T-cell (primary cell): ENCODE measurements at regions not wholly inside any gene's neighbourhood (a gene's known extent, or its start where the extent isn't known, plus 50 kb on each side); places are given as distances from the start of the nearest gene placed in this dataset.

ENCODE experiments used
- ATAC-seq, 4 experiments: fragments of 200-7000 bp in 3 of 4; fragments of 150-1000 bp in 1 of 4; cut with Tn5 transposase; replicated peaks in 1 of 4; 1 replicate in 3 of 4; 2 replicates in 1 of 4; pipeline ENCODE4 v1.10.0; 2021; ENCODE audit warnings: moderate library complexity in 3 of 4, mild to moderate bottlenecking in 2 of 4, moderate number of reproducible peaks in 1 of 4
- CTCF ChIA-PET, 2 donors: fragments of 300-600 bp; sonication (Branson Sonifier 250); formaldehyde crosslinking; loops; one replicate each; lab custom pipeline; 2022; ENCODE audit warnings: antibody characterized with exemption in 2 of 2; lab: Charles Lee
- POLR2A ChIA-PET, 2 donors: fragments of 300-600 bp; sonication (Branson Sonifier 250); formaldehyde crosslinking; loops; one replicate each; lab custom pipeline; 2022; ENCODE audit warnings: antibody characterized with exemption in 2 of 2; lab: Charles Lee
- DNase-seq, 35 experiments: peaks; one replicate each; pipeline versions ENCODE4 v3.0.0 to v3.0.0-alpha.2; 2013 to 2023
- H3K27ac ChIP-seq: one replicate; pipeline ENCODE4 v1.5.1; 2013; ENCODE audit warnings: low read length
- H3K27me3 ChIP-seq, 2 experiments: replicated peaks in 1 of 2; 1 replicate in 1 of 2; 2 replicates in 1 of 2; pipeline versions ENCODE4 v1.6.1 to v1.7.0; 2013; ENCODE audit warnings: low read length in 1 of 2, mixed read lengths in 1 of 2; ENCODE audit not compliant: control insufficient read depth in 2 of 2, insufficient read depth in 2 of 2; ENCODE audit errors: extremely low read depth in 1 of 2
- H3K36me3 ChIP-seq, 2 donors: 1 replicate in 1 of 2; 2 replicates in 1 of 2; pipeline versions ENCODE4 v1.6.1 to v1.7.0; 2013; ENCODE audit warnings: low read length in 1 of 2; ENCODE audit not compliant: control insufficient read depth in 2 of 2, insufficient read depth in 1 of 2; ENCODE audit errors: extremely low read depth in 1 of 2
- H3K4me1 ChIP-seq, 2 experiments: 1 replicate in 1 of 2; 2 replicates in 1 of 2; pipeline versions ENCODE4 v1.6.1 to v1.7.0; 2013; ENCODE audit warnings: low read length in 2 of 2, mixed read lengths in 1 of 2; ENCODE audit not compliant: insufficient read depth in 2 of 2, control insufficient read depth in 1 of 2; ENCODE audit errors: extremely low read depth in 1 of 2
- H3K4me3 ChIP-seq, 2 donors: 1 replicate in 1 of 2; 2 replicates in 1 of 2; pipeline versions ENCODE4 v1.5.1 to v1.7.0; 2013; ENCODE audit warnings: mild to moderate bottlenecking in 2 of 2, low read length in 1 of 2, moderate library complexity in 1 of 2; ENCODE audit not compliant: control insufficient read depth in 1 of 2; ENCODE audit errors: extremely low read depth in 1 of 2
- H3K9me3 ChIP-seq: 2 replicates; pipeline ENCODE4 v1.7.0; 2013
- H3K27ac Mint-ChIP-seq, 2 donors: one replicate each; pipeline ENCODE4 v1.8.0; 2020 to 2021; ENCODE audit warnings: mild to moderate bottlenecking in 2 of 2, mixed read lengths in 2 of 2
- H3K27me3 Mint-ChIP-seq, 2 donors: one replicate each; pipeline ENCODE4 v1.8.0; 2021 to 2022; ENCODE audit warnings: mixed read lengths in 2 of 2
- H3K36me3 Mint-ChIP-seq: one replicate; pipeline ENCODE4 v1.8.0; 2021; ENCODE audit warnings: mixed read lengths
- H3K4me1 Mint-ChIP-seq, 3 donors: one replicate each; pipeline ENCODE4 v1.8.0; 2020 to 2022; ENCODE audit warnings: mixed read lengths in 3 of 3, mild to moderate bottlenecking in 1 of 3
- H3K4me3 Mint-ChIP-seq, 3 donors: one replicate each; pipeline ENCODE4 v1.8.0; 2020 to 2022; ENCODE audit warnings: mild to moderate bottlenecking in 3 of 3, mixed read lengths in 3 of 3, moderate library complexity in 3 of 3
- H3K9me3 Mint-ChIP-seq, 3 donors: one replicate each; pipeline ENCODE4 v1.8.0; 2020 to 2022; ENCODE audit warnings: mixed read lengths in 3 of 3
- WGBS: methylation state at CpG from one replicate; pipeline ENCODE4 v1.1.5; 2013; ENCODE audit warnings: missing lambda C conversion rate; ENCODE audit not compliant: insufficient coverage; 5-methylcytosine and 5-hydroxymethylcytosine counted together

DNA sequence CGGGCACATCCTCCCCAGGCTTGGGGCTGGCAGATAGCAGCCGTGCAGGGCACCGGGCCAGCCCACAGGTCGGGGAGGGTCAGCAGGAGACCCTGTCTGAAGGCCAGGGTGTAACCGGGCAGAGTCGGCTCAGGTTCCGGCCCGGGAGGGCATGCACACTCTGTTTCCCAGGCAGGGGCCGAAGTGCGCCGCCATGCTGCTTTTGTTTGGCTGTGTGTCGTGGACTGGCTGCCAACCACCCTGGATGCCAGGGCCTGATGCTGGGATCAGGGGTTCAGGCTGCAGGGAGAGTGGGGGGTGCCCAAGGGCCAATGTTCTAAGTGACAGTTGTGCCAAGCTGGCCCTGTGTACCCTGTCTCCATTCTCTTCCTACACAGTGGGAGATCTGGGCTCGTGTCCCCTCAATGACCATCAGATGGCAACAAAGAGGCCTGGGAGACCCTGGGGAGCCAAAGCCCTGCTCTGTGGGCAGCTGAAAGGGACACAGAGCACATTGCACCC lies 120.9 kb upstream of the B3GAT1 start:
- no peaks in the 10 kb centered on the region for H3K36me3 ChIP-seq
- ChIA-PET POLR2A (no interaction called here), CTCF (no interaction called here)
- H3K36me3 Mint-ChIP-seq, result no peaks in the 10 kb centered on the region
- 84% methylated on average over 13 of the region's 13 CpGs for WGBS
- H3K9me3 ChIP-seq, result no peaks in the 10 kb centered on the region
- H3K4me3 ChIP-seq, result no peak overlapping the region
- no peak for DNase-seq
- H3K27me3 ChIP-seq, result peaks cover 2 to 34% of the 10 kb centered on the region in 2 experiments
- H3K4me1 ChIP-seq, result no peaks in the 10 kb centered on the region
- no peak overlapping the region for H3K4me3 Mint-ChIP-seq
- peaks cover 0 to 4% (median 4%) of the 10 kb centered on the region in 3 donors for H3K4me1 Mint-ChIP-seq
- no peak overlapping the region for H3K27ac Mint-ChIP-seq
- no peak for ATAC-seq
- no peak overlapping the region for H3K27ac ChIP-seq
- H3K27me3 Mint-ChIP-seq, result peaks cover 22 to 27% of the 10 kb centered on the region in 2 donors
- H3K9me3 Mint-ChIP-seq, result no peaks in the 10 kb centered on the region

DNA sequence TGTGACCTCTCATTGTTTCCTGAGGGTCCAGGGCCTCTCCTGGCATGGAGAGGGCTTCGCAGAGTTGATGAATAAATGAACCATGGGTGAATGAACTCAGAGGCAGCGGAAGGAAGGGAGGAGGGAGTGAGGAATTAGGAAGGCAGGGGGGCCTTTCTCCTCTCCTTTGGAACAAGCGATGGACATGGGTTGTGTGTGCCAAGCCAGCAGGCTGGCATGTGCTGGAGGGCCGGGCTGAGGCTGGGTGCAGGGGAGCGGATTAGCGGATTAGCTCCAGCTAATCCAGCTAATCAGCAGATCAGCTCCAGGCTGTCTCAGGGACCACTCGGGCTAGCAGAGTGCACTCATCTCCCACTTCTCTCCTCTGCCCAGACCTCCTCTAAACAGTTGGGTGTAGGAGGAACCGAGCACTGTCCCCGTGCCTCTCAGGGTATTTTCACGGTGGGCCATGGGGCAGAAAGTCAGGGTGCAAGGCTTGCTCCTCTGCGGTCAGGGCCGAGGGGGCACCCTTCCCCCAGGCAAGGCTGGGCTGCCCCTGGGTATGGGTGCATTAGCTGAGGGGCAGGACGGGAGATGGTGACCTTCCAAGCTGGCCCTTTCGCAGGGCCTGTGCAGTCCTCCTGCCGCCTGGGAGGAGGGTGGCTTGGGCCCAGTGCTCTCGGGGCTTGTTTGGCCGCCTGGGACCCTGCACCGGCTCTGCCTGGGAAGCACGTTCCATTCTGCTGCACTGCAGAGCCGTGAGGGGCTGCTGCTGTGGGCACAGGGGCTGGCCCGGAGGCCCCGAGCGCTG lies 120.3 kb upstream of the B3GAT1 start:
- 88% methylated on average over 16 of the region's 23 CpGs for WGBS
- H3K4me1 Mint-ChIP-seq, result peaks cover 0 to 4% (median 4%) of the 10 kb centered on the region in 3 donors

DNA sequence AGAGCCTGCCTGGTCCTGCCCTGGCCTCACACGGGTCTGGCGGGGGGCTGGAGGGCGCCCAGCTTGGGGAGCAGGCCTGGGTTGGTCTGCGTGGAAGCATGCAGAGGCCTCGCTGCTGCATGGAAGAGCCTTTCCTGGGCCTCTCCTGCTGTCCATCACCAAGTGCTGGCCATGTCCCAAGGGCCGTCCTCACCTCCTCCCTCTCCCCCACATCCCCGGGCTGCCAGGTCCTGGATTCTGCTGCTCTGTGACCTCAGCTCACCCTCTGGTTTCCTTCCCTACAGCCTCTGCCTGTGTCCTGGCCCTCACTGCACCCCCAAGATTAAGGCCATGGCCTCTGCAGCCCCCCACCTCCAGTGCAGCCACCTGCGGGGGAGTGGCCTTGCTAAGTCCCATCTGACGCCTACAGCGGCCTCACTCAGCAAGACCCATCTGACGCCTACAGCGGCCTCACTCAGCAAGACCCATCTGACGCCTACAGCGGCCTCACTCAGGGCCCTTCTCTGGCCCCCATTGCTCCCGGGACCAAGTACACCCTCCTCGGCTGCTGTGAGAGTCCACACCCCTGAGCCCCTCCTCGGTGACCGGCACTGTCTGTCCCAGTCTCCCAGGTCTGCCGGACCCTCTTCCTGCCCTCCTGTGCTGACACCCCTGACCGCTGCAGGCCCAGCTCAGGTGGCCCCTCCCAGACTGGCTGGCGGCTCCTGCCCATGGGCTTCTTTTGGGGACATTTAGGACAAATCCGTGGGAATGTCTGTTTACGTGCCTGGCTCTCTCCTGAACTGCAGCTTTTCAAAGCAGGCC lies 119.5 kb upstream of the B3GAT1 start:
- POLR2A ChIA-PET, result no interaction called here
- peaks cover 0 to 2% (median 1%) of the 10 kb centered on the region in 3 donors for H3K4me1 Mint-ChIP-seq
- ATAC-seq (no peak), DNase-seq (peak in 1 of 35 experiments; percentile 12)
- Histone ChIP-seq H3K27me3 (peaks cover 2 to 28% of the 10 kb centered on the region in 2 experiments), H3K4me1 (no peaks in the 10 kb centered on the region), H3K36me3 (no peaks in the 10 kb centered on the region), H3K9me3 (no peaks in the 10 kb centered on the region), H3K27ac (no peak overlapping the region), H3K4me3 (no peak overlapping the region)
- peaks cover 17 to 19% of the 10 kb centered on the region in 2 donors for H3K27me3 Mint-ChIP-seq
- no peaks in the 10 kb centered on the region for H3K9me3 Mint-ChIP-seq
- H3K4me3 Mint-ChIP-seq, result no peak overlapping the region
- 82% methylated on average over 19 of the region's 23 CpGs for WGBS
- no peak overlapping the region for H3K27ac Mint-ChIP-seq
- no peaks in the 10 kb centered on the region for H3K36me3 Mint-ChIP-seq
- CTCF ChIA-PET, result no interaction called here

More for the DNA sequence above, 120.3 kb upstream of the B3GAT1 start:
- Mint-ChIP-seq H3K4me3 (no peak overlapping the region), H3K9me3 (no peaks in the 10 kb centered on the region), H3K27me3 (peaks cover 17 to 22% of the 10 kb centered on the region in 2 donors), H3K27ac (no peak overlapping the region), H3K36me3 (no peaks in the 10 kb centered on the region)
- Histone ChIP-seq H3K4me3 (no peak overlapping the region), H3K4me1 (no peaks in the 10 kb centered on the region), H3K9me3 (no peaks in the 10 kb centered on the region), H3K27ac (no peak overlapping the region), H3K36me3 (no peaks in the 10 kb centered on the region), H3K27me3 (peaks cover 2 to 33% of the 10 kb centered on the region in 2 experiments)
- peak in 1 of 35 experiments; percentile 15 for DNase-seq
- CTCF ChIA-PET, result no interaction called here
- POLR2A ChIA-PET, result no interaction called here
- ATAC-seq, result no peak

DNA sequence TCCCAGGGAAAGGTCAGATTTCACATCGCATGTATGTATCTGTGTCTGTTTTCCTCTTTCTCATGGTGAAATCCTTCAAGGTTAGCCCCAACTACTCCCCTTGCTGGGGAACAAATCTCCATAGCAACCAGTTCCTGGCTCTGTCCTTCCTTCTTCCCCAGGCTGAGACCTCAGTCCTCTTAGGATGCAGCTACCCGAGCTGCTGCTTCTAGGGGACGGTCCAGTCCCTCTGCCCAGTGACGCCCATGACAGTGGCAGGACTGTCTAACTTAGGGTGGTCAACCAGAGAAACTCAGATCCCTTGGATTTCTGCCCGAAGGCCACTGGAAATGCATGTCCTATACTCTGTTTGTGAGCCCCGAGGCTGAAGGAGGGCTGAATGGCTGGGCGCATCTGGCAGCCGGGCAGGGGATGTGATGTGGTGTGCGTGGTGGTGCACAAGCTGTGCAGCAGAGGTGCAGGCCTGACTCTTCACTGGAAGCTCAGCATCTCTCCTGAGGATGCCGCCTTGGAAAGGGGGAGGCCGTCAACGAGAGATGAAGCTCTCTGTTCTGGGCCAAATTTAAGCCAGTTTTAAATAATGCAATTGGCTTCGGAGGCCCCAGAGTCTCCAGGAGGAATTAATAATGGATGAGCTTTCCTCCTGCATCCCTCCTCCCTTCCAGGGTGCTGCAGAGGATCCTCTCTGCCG lies 118.7 kb upstream of the B3GAT1 start:
- ATAC-seq (no peak), DNase-seq (peak in 1 of 35 experiments; percentile 13)
- Histone ChIP-seq H3K9me3 (no peaks in the 10 kb centered on the region), H3K36me3 (no peaks in the 10 kb centered on the region), H3K4me1 (no peaks in the 10 kb centered on the region), H3K27me3 (peaks cover 2 to 22% of the 10 kb centered on the region in 2 experiments), H3K4me3 (no peak overlapping the region), H3K27ac (no peak overlapping the region)
- H3K27ac Mint-ChIP-seq, result no peak overlapping the region
- no peaks in the 10 kb centered on the region for H3K36me3 Mint-ChIP-seq
- POLR2A ChIA-PET, result no interaction called here
- no peak overlapping the region for H3K4me3 Mint-ChIP-seq
- no peaks in the 10 kb centered on the region for H3K9me3 Mint-ChIP-seq
- 77% methylated on average over 9 of the region's 14 CpGs for WGBS
- CTCF ChIA-PET, result no interaction called here
- H3K27me3 Mint-ChIP-seq, result peaks cover 13 to 17% of the 10 kb centered on the region in 2 donors
- H3K4me1 Mint-ChIP-seq, result no peaks in the 10 kb centered on the region

DNA sequence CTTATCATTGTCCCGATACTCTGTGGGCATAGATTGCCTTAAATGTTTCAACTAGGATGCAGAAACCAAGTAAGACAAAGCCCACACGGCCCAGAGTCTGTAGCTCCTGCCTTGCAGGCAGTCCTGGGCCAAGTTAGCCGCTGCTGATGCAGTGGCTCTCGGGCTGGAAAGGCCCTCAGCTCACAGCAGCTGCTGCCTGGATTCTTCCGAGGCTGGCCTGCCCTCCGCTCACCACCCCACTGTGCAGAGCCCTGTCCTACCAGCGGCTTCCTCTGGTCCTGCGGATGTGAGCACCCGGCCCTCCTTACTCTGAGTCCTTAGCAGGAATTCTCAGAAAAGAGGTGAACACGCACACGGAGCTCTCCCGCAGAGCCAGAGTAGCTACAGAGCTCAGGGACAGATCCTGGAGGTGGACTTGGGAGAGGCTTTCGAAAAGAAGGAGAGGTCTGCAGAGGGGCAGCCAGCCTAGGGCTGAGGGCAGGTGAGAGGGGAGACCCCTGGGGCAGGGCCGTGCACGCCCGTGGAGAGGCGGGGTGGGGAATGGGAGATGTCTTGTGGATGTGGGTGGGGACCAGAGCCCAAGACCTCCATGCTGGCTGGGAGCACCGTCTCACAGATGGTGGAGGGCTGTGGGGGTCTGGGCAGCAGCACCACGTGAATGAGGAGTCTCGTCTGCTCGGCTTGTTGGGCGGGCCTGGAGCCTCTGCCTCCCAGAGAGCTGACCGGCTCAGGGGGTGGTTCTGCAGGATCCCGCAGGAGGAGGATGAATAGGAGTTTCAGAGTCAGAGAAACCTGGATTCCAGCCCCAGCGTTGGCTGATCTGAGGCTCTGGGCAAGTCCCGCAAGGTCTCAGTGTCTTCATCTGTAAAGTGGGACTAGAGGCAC lies 117.4 kb upstream of the B3GAT1 start:
- H3K27me3 ChIP-seq, result peaks cover 2 to 12% of the 10 kb centered on the region in 2 experiments
- no peaks in the 10 kb centered on the region for H3K9me3 ChIP-seq
- H3K4me3 ChIP-seq, result no peak overlapping the region
- CTCF ChIA-PET, result no interaction called here
- Mint-ChIP-seq H3K27me3 (peaks cover 0 to 8% of the 10 kb centered on the region in 2 donors), H3K4me3 (no peak overlapping the region), H3K4me1 (no peaks in the 10 kb centered on the region), H3K27ac (no peak overlapping the region), H3K9me3 (no peaks in the 10 kb centered on the region), H3K36me3 (no peaks in the 10 kb centered on the region)
- ATAC-seq (no peak), DNase-seq (peak in 1 of 35 experiments; percentile 19)
- no peaks in the 10 kb centered on the region for H3K36me3 ChIP-seq
- WGBS, result 81% methylated on average over 26 of the region's 26 CpGs
- H3K4me1 ChIP-seq, result no peaks in the 10 kb centered on the region
- POLR2A ChIA-PET, result no interaction called here
- no peak overlapping the region for H3K27ac ChIP-seq
